Activated CD8-positive, alpha-beta memory T cell treated with anti-CD3 and anti-CD28 coated beads for 48 hours (primary cell): ENCODE measurements at regions not wholly inside any gene's neighbourhood (a gene's known extent, or its start where the extent isn't known, plus 50 kb on each side); places are given as distances from the start of the nearest gene placed in this dataset.
"Not testable (repeated sequence)": the region's sequence is repeated elsewhere in the genome, so short reads cannot be mapped to it uniquely, and the experiment has no call there.

Experiments
- DNase-seq, 3 experiments: peaks; one replicate each; pipeline ENCODE4 v3.0.0-alpha.2; 2020; ENCODE audit warnings: low read depth in 2 of 3, low spot score in 2 of 3

DNA sequence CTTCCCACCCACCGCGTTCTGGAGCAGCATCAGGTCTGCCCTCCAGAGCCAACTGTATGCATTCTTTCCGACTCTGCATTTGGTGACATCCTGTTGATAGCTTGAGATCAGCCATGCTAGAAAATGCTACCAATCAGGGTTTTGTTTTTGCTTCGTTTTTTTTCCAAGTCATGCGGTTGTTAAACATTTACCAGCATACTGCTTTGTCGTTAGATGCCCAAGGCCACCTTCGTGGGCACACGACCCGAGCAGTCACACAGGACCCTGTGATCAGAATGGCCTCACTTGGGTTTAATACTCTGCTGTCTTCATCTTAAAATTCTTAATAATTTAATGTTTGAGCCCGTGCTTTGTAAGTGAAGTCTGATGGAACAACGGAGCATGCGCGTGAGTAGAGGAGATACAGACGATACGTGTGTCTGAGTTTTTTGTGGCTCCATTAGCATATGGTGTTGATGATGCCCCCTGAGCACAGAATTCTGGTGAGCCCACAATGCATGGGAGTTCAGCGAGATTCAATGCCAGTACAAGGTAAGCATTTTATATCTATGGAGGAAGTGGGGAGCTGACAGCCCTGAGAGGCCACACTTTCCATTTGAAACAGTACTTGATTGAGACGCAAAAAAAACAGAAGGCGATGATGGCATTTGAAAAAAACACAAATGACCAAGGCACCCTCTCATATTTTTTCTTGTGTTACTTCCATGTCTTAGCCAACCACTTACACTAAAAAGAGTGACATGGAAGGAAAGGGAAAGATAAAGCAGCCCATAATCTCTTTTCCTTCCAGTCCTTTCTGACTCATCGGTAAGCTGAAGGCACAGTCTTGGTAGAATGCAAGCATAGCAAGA lies 323.6 kb downstream of the BCOR start:
- DNase-seq: no peak

DNA sequence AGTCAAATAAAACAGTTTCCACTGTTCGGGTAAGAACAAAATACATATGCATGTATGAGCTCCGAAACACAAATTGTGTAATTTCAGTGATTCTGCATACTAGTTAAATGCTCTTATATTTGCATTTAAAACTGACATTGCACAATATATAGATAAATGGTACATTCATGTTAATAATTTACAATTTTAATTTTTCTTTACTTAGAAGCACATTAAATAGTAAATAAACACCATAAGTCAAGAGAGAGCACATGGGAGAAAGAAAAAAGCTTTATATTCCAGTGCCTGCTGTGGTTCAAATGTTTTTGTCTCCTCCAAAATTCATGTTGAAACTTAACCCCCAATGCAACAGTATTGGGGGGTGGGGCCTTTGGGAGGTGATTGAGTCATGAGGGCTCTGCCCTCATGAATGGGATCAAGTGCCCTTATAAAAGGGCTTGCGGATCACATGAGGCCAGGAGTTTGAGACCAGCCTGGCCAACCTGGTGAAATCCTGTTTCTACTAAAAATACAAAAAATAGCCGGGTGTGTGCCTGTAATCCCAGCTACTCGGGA lies 322.9 kb downstream of the BCOR start:
- DNase-seq: no peak

DNA sequence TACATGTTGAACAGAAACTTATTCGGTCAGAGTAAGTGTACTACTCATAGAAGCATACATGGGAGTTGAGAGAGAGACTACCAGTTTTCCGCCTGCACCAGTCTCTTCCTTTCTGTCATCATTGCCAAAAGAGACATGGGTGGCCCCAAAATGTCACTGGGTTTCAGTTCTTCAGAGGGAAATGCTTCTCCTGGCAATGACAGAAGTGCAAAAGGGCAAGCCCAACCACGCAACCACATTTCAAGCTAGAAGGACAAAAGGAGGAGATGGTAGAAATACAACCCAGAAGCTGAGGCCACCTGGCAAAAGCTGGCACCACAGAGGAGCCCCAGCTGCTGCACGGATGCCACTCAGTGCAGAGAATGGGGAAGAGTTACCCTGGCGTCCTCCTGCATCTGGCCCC lies 320.1 kb downstream of the BCOR start:
- DNase-seq: no peak

- no peak for DNase-seq
These were observed 317.6 kb downstream of the BCOR start for GRCh38 chrX:39779952-39780783.

DNA sequence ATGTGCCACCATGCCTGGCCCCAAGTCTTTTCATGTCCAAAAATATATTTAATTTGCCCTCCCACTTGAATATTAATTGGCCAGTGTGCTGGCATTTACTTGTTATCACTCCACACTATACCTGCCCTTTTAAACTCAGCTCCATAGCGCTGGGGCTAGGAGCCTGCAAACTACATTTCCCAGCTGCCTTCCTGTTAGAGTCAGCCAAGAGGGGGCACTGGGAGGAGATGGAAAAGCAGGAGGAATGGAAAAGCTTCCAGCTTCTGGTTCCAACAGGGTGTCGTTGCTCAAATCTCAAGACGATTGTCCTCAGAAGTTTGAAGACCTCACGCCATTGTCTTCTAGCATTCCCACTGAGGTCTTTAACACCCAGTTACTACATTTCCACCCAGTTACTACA lies 315.5 kb downstream of the BCOR start:
- DNase-seq: no peak

DNA sequence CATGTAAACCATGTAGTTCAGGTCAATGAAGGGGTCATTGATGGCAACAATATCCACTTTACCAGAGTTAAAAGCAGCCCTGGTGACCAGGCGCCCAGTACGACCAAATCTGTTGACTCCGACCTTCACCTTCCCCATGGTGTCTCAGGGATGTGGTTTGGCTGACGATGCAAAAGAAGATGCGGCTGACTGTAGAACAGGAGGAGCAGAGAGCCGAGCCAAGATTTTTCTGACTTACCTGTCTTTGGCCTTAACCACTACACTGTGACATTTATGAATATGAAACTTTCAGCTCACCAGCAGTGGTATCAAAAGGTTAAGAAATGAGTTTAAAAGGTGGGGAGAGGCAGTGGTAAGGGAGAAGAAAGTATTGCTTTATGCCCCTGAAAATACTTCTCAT lies 309.8 kb downstream of the BCOR start:
- DNase-seq: no peak

GRCh38 chrX:39788521-39788920 lies 309.2 kb downstream of the BCOR start:
- no peak for DNase-seq

- no peak for DNase-seq
These were observed 306.1 kb downstream of the BCOR start for GRCh38 chrX:39791691-39792090.

GRCh38 chrX:39795605-39796004 lies 302.2 kb downstream of the BCOR start:
- DNase-seq: no peak

DNA sequence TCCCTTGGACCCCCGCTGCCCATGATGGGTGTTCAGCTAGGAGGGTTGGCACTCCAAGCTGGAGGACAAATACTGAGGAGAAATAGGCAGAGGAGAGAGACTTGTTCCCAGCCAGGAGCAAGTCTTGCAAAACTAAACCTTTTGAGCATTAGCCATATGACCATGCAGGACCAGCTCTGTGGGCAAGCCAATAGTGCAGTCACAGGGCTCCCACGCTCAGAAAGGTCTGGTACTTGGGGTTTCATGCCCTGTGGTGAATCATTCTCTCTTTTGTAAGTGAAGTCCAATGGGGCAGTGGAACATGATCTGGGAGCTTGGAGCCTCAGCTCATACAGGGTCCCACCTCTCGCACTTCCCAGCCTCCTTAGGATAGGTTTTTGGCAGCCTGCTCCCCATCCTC lies 300.9 kb downstream of the BCOR start:
- DNase-seq: no peak

DNA sequence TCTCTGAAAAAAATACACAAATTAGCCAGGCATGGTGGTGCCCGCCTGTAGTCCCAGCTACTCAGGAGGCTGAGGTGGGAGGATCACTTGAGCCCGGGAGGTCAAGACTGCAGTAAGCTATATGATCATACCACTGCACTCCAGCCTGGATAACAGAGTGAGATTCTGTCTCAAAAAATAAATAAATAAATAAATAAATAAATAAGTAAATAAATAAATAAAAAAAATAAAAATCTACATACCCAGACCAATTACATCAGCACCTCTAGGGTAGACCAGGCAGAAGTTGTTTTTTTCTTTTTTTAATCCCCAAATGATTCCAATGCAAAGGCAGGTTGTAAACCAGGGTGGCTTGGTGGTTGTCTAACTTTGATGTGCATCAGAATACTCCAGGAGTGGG lies 299.3 kb downstream of the BCOR start:
- not testable (repeated sequence) for DNase-seq

DNA sequence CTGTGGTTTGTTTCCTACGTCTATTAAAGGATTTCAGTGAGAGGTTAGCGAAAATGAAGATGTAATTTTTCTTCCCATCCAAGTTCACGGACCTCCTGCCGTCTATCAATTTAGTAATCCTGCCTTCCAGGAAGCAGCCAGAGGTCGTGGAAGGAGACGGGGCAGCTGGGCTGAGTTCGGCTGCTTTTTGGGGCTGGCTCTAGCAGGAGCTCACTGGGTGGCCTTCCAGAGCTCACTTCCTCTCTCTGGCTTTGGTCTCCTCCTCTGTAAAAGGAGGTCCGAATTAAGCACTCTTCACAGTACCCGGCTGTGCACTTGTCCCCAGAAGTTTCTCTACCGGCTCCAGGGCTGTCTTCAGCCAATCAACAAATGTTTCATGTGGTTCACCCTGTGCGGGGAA lies 295.4 kb downstream of the BCOR start:
- DNase-seq: no peak

DNA sequence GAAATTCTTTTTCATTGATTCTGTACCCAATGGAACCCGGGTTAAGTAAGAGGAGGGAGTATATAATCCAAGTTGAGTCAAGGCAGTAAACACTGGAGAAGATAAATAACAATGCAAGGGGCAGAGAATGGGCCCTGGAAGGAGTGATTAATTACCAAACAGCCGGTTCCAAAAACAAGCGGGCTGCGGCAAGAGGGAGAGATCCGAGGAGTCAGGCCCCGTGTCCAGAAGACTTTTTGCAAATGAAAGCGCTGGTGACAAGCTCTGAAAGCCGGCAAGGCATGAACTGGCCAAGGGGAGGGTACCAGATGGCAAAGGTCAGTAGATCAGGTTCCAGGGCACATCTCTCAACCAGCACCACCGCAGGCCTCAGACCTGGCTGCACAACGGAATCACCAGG lies 294.9 kb downstream of the BCOR start:
- no peak for DNase-seq

- DNase-seq: no peak
These were observed 292.7 kb downstream of the BCOR start for GRCh38 chrX:39805022-39805421.

DNA sequence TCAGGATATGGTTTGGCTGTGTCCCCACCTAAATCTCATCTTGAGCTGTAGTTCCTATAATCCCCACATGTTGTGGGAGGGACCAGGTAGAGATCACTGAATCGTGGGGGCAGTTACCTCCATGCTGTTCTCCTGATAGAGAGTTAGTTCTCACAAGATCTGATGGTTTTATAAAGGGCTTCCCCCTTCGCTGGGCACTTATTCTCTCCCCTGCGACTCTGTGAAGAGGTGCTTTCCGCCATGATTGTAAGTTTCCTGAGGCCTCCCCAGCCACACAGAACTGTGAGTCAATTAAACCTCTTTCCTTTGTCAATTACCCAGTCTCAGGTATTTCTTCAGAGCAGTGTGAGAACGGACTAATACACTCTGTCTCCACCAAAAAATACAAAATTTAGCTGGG lies 291.9 kb downstream of the BCOR start:
- no peak for DNase-seq

DNA sequence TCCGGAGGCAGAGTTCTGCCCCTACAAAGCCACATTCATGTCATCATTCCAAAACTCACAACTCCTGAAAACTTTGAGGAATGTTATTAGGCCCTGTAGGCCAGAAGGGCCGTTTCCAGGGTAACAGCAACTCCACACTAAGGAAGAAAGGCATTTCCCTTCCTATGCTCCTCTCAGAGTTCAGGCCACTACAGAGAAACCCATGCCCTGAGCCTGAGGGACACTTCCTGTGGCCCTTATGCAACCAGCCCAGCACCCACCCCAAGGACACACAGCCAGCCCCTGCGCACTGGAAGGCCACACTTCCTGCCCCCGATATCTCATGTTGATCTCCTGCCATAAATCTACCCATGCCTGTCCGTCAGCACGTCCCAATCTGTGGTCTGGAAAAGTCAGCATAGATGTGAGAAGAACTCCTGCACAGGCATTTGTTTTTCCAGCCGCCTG lies 289.3 kb downstream of the BCOR start:
- DNase-seq: no peak

- no peak for DNase-seq
These were observed 288.4 kb downstream of the BCOR start for GRCh38 chrX:39809331-39809730.

DNA sequence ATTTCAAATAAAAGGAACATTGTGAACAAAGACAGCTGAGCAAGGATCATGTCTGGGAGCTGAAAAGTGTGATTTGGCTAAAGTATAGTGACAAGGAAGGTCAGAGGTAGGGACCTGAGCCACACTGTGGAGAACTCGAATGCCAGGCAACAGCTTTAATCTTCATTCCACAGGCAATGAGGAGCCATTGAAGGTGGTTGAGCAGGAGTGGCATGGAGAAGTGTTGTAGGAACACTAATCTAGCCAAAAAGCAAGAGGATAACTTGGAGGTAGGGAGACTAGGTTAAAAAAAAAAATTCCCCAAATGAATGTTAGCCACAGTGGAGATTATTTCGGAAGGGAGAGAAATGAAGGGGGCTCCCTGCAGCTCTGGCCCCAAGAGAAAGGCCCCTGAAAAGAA lies 286.9 kb downstream of the BCOR start:
- no peak for DNase-seq

DNA sequence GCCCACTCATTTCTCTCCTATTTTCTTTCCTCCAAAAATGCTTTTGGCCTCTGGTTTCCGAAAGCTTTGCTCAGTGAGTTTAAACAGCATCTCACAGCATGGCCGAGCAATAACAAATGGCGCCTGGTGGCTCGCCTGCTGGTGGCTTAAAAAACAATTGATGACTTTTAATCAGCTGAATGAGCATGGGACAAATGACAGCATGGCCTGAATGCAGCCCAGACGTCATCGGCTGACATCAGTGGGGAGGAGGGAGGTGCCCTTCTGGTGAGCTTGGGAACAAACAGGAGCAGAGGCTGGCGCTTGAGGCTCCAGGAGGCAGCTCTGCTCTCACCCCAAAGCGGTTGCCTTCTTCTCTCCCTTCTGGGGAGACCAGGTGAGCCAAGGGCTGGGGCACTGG lies 286.4 kb downstream of the BCOR start:
- no peak for DNase-seq

DNA sequence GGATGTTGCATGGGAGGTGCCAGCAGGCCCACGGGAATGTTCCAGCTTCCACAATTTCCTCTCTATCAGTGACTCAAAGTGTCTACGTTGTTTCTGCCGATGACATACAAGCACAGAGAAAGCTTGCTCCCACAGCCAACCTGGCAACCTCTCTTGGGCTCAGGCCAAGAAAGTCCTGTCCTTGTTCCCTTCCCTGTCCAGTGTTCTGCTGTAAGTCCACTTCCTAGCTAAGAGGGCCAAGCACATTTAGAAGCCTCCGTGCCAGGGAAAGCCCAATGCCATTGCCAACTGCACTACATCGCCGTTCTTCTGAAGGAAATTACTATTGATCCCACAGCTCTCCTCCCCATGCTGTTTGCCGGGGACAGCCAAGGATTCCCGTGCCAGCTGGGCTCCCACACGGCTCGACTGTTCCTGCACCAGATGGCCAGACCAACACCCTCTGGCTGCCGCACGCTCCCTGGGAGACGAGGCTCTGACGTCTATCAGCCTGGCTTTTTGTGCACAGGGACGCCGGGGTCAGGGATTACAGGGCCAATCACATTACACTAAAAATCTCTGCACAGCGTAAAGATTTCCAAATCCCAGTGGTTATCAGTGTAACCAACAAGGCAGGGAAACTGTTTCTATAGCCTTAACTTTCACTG lies 284.0 kb downstream of the BCOR start:
- no peak for DNase-seq

GRCh38 chrX:39814391-39814790 lies 283.4 kb downstream of the BCOR start:
- no peak for DNase-seq

DNA sequence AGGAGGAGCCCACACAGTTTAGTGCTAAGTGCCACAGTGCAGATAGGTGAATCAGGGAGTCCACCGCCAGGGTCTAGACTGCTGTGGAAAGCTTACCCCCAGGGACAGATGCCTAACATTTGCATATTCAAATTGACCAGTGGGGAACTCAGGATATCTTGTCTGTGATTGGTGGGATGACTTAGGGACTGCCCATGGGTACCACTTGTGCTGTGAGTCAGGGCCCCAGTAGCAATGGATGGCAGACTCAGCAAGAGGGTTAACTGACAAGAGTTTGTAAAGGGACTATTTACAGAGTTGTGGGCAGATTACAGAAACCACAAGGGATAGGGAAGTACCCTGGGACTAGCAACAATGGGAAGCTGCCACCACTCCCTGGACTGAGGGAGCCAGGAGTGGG lies 282.1 kb downstream of the BCOR start:
- DNase-seq: no peak
